GM18867 (cell line): ENCODE measurements at regions not wholly inside any gene's neighbourhood (a gene's known extent, or its start where the extent isn't known, plus 50 kb on each side); places are given as distances from the start of the nearest gene placed in this dataset.
"Not testable (repeated sequence)": the region's sequence is repeated elsewhere in the genome, so short reads cannot be mapped to it uniquely, and the experiment has no call there.

Experiments used
- ATAC-seq: cut with Tn5 transposase; IDR thresholded peaks from one replicate; pipeline ENCODE4 v1.9.1; 2021; ENCODE audit warnings: mild to moderate bottlenecking, moderate library complexity; ENCODE audit not compliant: unreplicated experiment

DNA sequence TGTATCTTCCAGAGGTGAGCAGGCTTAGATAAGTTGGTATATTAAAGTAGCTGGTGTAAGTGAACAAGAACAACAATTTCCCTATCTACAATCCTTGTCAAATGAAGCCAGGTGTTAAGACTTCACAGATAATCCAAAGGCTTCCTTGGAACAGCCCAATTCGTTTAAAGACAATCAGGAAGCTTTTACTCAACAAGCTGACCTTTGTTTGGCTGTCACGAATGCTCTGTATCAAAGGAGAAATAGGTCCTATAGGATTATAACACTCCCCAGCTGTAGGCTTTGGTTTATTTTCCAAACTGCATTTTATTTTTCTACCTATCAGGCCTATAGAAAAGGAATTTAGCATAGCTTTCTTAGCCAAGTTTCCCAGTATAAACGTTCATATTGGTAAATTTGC lies 766.5 kb upstream of the GOT2 start:
- ATAC-seq, result no peak

GRCh38 chr16:59487067-59487466 lies 753.0 kb upstream of the GOT2 start:
- ATAC-seq, result no peak

DNA sequence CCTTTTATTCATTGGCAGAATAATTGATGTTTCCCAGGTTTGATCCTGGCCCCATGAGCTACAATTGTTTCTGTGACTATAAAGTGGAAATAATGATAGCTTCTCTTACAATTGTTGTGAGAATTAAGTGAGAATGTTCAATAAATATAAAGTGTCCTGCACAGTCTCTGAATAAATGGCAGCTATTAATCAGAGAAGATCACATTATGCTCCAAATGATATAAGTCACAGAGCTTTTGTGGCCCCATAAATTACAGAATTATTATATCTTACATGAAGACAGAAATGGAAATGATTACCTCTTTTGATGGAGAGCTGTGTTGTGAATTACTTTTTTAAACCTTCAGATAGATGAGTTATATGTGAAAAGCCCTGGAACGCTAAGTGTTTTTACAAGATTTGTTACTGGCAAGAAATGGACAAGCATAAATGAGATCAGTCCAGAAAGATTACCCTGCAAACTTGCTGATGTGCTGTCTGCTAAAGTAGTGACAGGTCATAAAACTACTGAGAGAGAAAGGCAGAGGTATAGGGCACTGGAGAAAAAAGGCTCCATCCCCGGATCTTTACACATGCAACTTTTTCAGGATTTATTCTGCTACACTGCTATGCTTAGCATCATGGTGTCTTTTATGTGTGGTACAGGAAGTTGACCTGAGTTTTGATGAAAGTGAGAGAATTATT lies 750.9 kb upstream of the GOT2 start:
- no peak for ATAC-seq

- no peak for ATAC-seq
Observed at GRCh38 chr16:59478838-59479237, 744.7 kb upstream of the GOT2 start.

GRCh38 chr16:59470556-59470955 lies 736.4 kb upstream of the GOT2 start:
- no peak for ATAC-seq

DNA sequence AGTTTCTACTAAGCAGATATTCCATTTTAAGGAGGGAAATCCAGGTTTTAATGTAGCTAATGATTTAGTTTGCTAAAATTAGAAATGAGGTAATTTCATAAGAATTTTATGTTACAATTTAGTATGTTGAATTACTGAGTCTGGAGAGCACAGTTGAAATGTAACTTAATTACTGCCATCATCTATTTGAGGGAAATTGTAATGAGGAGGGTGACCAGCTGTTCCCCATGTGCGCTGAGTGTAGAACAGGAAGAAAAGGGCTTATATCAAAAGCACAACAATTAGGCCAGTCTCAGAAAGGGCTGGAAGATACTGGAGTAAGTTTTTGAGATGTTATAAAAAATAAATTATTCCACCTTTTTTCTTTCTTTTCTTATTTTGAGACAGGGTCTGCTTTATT lies 735.1 kb upstream of the GOT2 start:
- no peak for ATAC-seq

DNA sequence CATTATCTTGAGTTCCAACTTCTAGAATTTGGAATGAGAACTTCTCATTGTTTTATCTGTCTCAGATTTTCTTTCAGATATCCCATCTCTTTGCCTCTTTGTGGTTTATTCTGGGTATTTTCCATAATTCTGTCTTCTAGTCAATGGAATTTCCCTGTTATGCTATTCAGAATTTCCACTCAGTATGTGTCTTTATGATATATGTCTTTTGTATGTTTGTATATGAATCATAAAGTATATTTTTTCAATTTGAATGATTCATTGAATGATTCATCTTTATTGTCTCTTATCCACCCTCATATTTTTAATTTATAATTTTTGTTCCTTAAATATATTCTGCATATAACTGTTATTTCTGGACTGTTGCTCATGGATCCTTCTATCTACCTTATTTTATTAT lies 729.7 kb upstream of the GOT2 start:
- no peak for ATAC-seq

GRCh38 chr16:59459806-59460205 lies 725.7 kb upstream of the GOT2 start:
- no peak for ATAC-seq

DNA sequence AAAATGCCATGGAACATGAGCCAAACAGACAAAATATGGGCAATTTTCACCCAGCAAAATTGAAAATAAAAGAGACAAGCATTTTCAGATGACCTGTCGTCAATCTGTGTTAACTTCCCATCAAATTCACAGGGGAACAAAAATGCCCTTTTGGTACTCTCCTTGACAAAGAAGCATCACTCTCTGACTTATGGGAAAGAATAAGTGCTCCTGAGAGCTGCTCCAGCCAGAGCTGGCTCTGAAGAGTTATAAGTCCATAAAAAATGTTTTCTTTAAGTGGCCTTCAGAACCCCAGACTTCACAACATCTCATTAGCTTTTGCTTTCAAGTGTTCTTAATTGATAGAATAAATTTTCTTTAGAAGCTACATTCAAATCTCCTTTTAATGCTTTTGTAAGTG lies 721.4 kb upstream of the GOT2 start:
- ATAC-seq, result no peak

- ATAC-seq, result not testable (repeated sequence)
Observed at GRCh38 chr16:59450513-59450912, 716.4 kb upstream of the GOT2 start.

DNA sequence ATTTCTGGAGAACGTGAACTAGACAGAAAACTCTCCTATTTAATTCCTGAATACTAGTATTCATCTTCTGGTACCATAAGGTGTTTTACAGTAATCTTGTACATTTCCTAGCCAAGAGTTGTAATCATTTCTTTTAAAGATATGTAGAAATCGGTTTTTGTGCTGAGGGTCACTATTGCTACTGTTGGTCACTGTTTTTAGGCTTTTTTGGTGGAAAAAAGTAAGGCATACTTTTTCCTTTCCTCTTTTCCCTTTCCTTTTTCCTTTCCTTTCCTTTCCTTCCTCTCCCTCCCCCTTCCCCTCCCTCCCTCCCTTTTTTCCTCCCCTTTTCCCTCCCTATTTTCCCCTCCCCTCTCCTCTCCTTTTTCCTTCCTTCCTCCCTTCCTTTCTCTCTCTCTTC lies 706.4 kb upstream of the GOT2 start:
- no peak for ATAC-seq

GRCh38 chr16:59432896-59433295 lies 698.8 kb upstream of the GOT2 start:
- no peak for ATAC-seq

GRCh38 chr16:59432276-59432675 lies 698.2 kb upstream of the GOT2 start:
- ATAC-seq, result no peak

DNA sequence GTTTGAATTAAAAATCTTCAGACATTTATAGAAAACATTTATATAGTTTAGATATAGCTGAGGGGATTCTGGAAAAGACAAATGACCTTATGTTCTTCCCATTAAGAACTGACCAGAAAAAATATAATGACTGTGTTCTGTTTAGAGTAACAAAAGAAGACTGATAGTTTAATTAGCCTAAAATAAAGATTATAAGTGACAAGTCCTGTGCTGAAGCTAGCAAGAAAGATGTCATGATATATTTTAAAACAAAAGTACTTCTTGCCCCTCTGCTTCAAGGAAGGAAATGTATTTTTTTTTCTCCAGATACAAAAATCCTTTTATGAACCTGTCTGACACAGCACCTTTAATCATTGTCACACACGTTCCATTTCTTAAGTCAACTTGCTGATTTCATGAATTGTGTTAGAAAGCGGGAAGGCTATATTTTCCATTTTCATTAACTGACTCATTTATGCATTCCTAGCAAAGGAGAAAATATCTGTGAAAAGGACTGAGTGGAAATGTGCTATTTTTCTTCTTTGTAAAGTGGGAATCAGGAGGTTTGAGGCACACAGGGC lies 690.7 kb upstream of the GOT2 start:
- ATAC-seq, result no peak

- ATAC-seq, result no peak
Observed at GRCh38 chr16:59411961-59412841, 678.1 kb upstream of the GOT2 start.

GRCh38 chr16:59410451-59410850 lies 676.3 kb upstream of the GOT2 start:
- ATAC-seq, result no peak

DNA sequence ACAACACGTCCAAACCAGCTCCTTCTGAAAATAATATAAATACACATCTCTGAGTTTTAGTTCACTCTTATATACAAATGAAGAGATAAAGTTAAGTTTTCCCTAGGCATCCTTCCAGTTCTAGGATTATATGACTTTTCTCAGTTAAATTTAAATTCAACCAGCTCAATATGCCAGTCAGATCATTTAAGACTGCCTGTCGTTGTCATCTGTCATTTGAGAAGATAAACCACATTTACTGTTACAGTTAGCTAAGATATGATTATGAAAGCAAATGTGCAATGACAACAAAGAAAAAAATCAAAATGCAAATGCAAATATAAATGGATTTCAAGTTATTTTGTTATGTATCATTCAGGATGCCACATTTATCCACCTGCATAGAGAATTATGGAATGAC lies 671.7 kb upstream of the GOT2 start:
- no peak for ATAC-seq

DNA sequence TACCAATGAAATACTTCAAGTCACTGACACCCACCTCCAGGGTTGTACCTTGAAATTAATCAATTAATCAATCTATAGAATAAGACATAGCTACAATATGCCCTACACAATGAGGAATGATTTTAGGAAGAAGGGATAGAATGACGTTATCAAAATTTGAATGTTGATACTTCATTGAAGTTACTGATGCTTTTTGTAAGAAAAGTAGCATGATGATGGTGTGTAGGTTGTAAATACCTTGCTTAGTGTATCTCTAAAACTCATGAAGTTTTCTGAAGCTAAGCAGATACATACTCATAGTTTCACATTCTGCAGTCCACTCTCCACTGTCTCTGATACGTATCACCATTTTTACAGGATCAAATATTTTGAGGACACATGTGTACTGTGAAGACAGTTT lies 670.4 kb upstream of the GOT2 start:
- no peak for ATAC-seq

DNA sequence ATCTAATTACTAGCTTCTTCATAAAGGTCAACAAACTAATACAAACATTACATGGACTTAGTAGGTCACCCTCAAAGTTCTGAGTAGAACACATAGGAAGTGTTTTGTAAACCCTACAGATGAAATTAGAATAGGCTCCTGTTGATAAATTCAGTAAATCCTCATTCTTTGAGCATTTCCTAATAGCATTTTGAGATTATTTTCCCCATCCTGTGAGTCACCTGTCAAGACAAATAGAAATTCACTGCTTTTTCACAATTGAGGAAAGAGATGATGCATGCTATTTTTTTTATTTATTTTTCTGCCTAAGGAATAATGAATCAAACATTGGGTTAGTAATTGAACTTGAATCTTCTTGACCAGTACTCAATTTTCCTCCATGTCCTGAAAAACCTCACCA lies 666.7 kb upstream of the GOT2 start:
- no peak for ATAC-seq

DNA sequence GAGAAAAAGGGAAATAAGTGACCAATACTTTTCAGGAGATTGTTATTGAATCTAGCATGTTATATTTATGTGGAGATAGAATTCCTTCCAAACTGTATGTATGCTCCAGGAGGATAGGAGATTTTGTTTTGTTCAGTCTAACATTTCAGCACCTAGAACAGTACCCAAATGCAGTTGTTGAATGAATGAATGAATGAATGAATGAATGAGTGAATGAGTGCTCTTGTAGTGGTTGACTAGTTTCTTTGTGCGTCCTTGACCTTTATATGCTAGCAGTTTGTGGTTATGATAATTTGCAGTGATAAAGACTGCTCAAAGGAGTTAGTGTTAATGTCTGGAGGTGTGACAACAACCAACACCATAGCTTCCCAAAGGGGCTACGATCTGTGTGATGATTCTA lies 663.5 kb upstream of the GOT2 start:
- no peak for ATAC-seq

DNA sequence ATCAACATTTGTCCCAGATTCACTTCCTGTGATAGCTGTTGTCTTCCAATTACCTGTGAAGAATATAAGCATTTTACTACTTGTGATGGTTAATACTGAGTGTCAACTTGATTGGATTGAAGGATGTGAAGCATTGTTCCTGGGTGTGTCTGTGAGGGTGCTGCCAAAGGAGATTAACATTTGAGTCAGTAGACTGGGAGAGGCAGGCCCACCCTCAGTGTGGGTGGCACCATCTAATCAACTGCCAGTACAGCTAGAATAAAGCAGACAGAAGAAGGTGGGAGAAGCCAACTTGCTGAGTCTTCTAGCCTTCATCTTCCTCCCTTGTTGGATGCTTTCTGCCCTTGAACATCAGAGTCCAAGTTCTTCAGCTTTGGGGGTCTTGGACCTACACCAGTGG lies 660.4 kb upstream of the GOT2 start:
- no peak for ATAC-seq

- ATAC-seq, result no peak
Observed at GRCh38 chr16:59392911-59393310, 658.8 kb upstream of the GOT2 start.
